Amygdala (tissue), 56 donors: ENCODE measurements at regions not wholly inside any gene's neighbourhood (a gene's known extent, or its start where the extent isn't known, plus 50 kb on each side); places are given as distances from the start of the nearest gene placed in this dataset.
A peak's percentile ranks its signal among the peaks of the same experiment; 100 is the strongest.

Experiments
- DNase-seq, 56 donors: peaks; one replicate each; lab custom pipeline; 2025; lab: John Stamatoyannopoulos, UW

DNA sequence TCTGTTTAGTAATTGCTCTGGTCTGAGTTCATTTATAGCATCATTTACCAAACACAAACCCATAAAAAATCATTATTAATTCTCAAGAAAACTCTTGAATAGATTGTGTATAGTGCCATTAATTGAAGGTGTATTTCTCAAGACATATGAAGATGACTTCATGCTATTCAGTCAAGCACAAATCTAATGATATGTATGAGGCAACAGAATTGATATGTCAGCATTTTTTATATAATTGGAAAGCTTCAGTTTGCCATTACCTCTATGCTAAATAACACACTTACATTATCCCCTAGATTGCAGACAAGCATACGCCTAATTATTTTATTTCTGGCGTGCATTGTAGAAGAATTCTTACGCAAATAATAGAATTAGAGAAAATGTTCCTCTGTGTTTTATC, 461.8 kb downstream of the PDHA2 start:
- DNase-seq = no peak

DNA sequence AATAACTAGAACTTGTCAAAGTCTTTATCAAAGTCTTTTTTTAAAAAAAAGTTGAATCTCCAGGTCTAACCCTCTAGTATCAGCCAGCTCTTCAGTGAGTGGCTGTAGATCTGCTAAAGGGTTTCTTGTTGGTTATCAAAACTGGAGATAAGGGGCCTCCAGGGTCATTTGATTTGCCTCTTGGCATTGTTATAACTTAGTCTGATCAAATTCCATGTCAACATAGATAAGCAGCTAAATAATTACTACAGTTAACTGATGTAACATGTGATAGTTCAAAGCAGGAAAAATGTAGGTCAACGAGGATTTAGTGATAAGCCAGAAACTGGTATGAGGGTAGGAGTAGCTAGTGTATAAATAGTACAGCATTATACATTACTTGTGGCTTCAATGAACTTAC, 465.1 kb downstream of the PDHA2 start:
- DNase-seq = no peak

DNA sequence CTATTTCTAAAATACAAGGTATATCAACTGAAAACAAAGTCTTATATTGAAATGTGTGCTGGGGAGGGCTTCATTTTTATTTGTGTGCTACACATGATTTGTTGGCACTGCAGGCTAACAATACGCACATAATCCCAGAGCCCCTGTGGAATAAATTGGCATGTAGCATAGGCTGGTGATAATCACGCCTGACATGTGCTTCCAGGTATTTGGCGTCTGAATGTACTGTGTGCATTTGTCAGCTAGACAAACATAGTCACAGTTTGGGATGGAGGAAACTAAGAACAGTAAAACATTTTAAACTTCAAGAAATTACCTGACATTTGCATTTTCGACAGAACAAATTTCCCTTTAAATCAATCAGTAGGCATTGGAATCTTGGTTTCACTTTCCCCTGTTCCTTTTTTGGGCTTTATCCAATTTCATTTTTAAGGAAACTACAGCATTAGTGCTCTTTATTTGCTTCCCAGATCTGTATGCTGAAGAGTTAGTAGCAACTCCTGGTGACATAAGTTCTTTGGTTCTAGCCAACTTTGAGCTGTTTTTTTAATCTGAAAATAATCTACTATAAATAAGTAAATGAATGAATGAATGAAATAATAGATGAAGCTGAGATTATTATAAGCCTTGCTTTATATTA, 472.3 kb downstream of the PDHA2 start:
- DNase-seq = no peak

DNA sequence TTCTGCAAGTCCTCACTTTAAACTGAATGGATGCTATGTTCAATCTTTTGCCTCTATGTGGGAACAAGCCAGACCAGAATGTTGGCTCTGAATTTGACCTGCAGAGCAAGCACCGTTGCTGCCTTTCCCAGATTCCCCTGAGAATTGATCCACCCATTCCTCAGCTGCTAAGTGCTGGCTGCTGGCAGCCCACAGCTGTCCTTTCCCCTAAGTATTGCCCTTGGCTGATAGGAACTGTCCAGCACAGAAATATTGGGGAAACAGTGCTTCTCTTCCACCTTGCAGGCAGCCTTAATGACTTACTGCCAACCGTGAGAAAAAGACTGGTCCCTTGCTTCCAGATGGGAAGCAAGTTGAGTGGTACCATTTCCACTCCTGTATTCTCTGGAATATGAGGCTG, 475.9 kb downstream of the PDHA2 start:
- no peak for DNase-seq

- no peak for DNase-seq
Measured at GRCh38 chr4:96316776-96317175, 476.9 kb downstream of the PDHA2 start.

DNA sequence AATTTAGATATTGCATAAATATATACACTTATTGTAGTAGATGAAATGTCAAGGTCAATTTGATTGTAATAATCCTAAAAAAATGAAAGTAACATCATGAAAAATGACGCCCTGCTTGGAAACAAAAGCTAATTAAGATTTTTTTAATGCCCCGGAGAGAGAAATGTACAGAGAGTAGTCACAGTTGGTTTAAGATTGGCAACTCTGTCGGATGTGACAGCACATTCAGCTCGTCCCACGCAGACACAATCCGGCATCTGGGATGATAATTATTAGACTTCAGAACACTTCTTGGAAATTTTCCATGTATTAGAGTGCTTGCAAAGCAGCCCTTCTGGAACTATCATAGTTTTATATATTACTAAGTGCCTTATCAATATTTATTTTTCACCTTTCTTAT, 478.0 kb downstream of the PDHA2 start:
- DNase-seq = peak in 6 of 56 donors; percentile 0 to 15 (median 2)

GRCh38 chr4:96326846-96327245, 487.0 kb downstream of the PDHA2 start:
- no peak for DNase-seq

GRCh38 chr4:96342196-96342595, 502.3 kb downstream of the PDHA2 start:
- no peak for DNase-seq

- DNase-seq = no peak
Measured at GRCh38 chr4:96342790-96343455, 503.0 kb downstream of the PDHA2 start.

DNA sequence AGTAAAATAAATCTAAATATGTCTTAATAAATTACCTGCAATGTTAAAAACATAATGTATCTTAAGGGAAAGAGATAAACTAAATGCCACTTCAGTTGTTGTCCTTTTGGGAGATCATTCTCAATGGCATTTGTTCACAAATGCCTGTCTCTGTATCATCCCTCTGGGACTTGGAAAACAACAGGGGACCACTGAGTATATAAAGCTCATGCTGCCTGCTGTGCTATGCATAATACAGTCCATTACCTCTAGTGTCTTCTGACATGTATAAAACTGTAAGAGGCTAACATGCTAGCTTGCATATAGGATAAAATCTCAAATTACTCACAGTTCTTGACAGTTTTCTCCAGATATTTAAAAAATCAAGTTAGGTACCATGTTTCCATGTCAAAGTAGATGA, 503.9 kb downstream of the PDHA2 start:
- DNase-seq = no peak

GRCh38 chr4:96347582-96347981, 507.7 kb downstream of the PDHA2 start:
- no peak for DNase-seq

DNA sequence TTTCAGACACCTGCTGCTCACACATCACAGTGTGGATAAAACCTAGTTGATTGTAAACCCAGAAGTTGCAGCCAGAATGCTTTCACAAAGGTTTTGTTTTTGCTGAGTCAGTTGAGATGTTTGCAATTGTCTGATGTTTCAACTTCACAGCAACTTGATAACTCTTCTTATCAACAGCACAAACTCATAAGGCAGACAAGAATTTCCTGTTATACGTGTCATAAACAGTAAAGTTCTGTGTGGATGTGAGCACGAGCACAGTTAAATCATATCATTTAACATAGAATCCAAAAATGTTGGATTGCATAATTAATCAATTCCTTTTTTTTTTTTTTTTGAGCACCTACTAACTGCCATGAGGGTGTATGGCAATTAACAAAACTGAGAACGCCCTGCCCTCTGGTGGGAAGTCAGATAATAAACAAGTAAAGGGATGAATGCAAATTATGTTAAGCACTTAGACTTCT, 512.2 kb downstream of the PDHA2 start:
- DNase-seq = peak in 2 of 56 donors; percentile 6 to 19

GRCh38 chr4:96354036-96354712, 514.3 kb downstream of the PDHA2 start:
- DNase-seq = no peak

DNA sequence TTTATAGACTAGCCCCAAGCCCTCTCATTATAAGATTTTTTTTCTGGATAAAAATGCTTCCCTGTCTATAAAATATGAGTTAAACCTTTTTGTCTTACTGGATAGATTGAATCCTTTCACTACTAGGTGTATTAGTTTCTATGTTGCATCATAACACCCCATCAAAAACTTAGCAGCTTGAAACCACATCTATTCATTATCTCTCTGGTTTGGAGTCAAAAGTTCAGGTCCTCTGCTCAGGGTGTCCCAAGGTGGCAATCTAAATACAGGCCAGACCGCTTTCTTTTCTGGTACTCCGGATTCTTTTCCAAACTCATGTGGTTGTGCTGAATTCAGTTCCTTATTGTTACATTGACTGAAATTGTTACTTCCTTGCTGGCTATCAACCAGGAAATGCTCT, 515.5 kb downstream of the PDHA2 start:
- DNase-seq = no peak

DNA sequence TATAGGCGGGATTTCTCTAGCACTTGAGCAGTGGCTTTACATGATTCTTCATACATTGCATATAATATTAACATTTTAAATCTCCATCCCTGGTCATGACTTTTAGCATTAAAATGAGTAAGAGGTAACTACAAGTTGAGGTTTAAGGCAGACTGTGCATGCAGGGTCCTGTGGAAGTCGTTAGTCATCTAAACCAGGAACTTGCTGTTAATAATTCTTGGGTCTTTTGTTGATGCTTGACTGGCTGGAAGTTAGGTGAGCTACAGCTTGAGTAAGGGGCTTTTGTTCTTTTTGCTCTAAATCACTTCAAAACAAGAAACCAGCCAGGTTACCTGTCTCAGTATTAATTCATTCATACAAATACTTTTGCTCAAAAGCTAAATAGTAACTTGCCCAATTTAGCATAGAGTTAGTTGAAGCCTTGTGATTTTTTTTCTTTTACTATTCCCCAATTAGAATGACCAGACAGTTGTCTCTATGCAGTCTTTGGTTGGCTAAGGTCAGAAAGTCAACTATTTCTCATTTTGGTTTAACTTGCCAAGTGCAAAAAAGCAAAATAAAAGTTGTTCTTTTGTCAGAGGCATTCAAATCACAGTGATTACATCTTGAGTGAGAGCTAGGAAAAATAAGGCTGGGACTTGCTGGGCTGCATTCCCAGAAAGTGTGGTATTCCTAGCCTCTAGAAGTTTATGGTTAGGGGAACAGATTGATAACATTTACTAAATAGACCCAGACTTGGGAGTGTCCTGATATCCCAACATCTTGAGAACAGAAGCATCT, 516.9 kb downstream of the PDHA2 start:
- DNase-seq = no peak

GRCh38 chr4:96366632-96367031, 526.7 kb downstream of the PDHA2 start:
- no peak for DNase-seq

GRCh38 chr4:96375367-96375766, 535.5 kb downstream of the PDHA2 start:
- no peak for DNase-seq

GRCh38 chr4:96379524-96379923, 539.6 kb downstream of the PDHA2 start:
- DNase-seq = no peak

- no peak for DNase-seq
Measured at GRCh38 chr4:96380106-96380505, 540.2 kb downstream of the PDHA2 start.

- DNase-seq = no peak
Measured at GRCh38 chr4:96383349-96383748, 543.5 kb downstream of the PDHA2 start.

GRCh38 chr4:96389770-96390169, 549.9 kb downstream of the PDHA2 start:
- DNase-seq = no peak
